HG03280 (cell line): ENCODE measurements at regions not wholly inside any gene's neighbourhood (a gene's known extent, or its start where the extent isn't known, plus 50 kb on each side); places are given as distances from the start of the nearest gene placed in this dataset.
"Not testable (repeated sequence)": the region's sequence is repeated elsewhere in the genome, so short reads cannot be mapped to it uniquely, and the experiment has no call there.

Source experiments
- ATAC-seq: cut with Tn5 transposase; IDR thresholded peaks from one replicate; pipeline ENCODE4 v1.9.1; 2021; ENCODE audit warnings: mild to moderate bottlenecking, moderate library complexity; ENCODE audit not compliant: unreplicated experiment

- ATAC-seq: not testable (repeated sequence)
These were observed 66.2 kb downstream of the SYT15 start for GRCh38 chr10:46645110-46645509.

GRCh38 chr10:46646132-46646531, 67.2 kb downstream of the SYT15 start:
- ATAC-seq: not testable (repeated sequence)

GRCh38 chr10:46650967-46651366, 72.0 kb downstream of the SYT15 start:
- ATAC-seq: not testable (repeated sequence)

- ATAC-seq: not testable (repeated sequence)
These were observed 78.5 kb downstream of the SYT15 start for GRCh38 chr10:46657437-46657836.

GRCh38 chr10:46660027-46660834, 81.3 kb downstream of the SYT15 start:
- not testable (repeated sequence) for ATAC-seq

GRCh38 chr10:46660835-46661164, 81.9 kb downstream of the SYT15 start:
- not testable (repeated sequence) for ATAC-seq

GRCh38 chr10:46665536-46665935, 86.6 kb downstream of the SYT15 start:
- not testable (repeated sequence) for ATAC-seq

GRCh38 chr10:46668357-46668997, 89.5 kb downstream of the SYT15 start:
- not testable (repeated sequence) for ATAC-seq

- not testable (repeated sequence) for ATAC-seq
These were observed 99.0 kb downstream of the SYT15 start for GRCh38 chr10:46677836-46678435.

GRCh38 chr10:46691397-46691796, 112.5 kb downstream of the SYT15 start:
- ATAC-seq: not testable (repeated sequence)

- not testable (repeated sequence) for ATAC-seq
These were observed 114.3 kb downstream of the SYT15 start for GRCh38 chr10:46693218-46693617.

GRCh38 chr10:46717264-46717663, 138.3 kb downstream of the SYT15 start:
- not testable (repeated sequence) for ATAC-seq

- not testable (repeated sequence) for ATAC-seq
These were observed 139.1 kb downstream of the SYT15 start for GRCh38 chr10:46718014-46718413.

GRCh38 chr10:46720386-46720785, 141.5 kb downstream of the SYT15 start:
- not testable (repeated sequence) for ATAC-seq

- ATAC-seq: not testable (repeated sequence)
These were observed 142.0 kb downstream of the SYT15 start for GRCh38 chr10:46720811-46721518.

- ATAC-seq: not testable (repeated sequence)
These were observed 145.3 kb downstream of the SYT15 start for GRCh38 chr10:46724258-46724657.

GRCh38 chr10:46728359-46728758, 149.4 kb downstream of the SYT15 start:
- ATAC-seq: not testable (repeated sequence)

- not testable (repeated sequence) for ATAC-seq
These were observed 151.8 kb downstream of the SYT15 start for GRCh38 chr10:46730729-46731128.

GRCh38 chr10:46733635-46734261, 154.8 kb downstream of the SYT15 start:
- ATAC-seq: not testable (repeated sequence)

GRCh38 chr10:46734262-46734642, 155.3 kb downstream of the SYT15 start:
- not testable (repeated sequence) for ATAC-seq

GRCh38 chr10:46739919-46740318, 161.0 kb downstream of the SYT15 start:
- ATAC-seq: not testable (repeated sequence)
